GM21515 (cell line): ENCODE measurements at regions not wholly inside any gene's neighbourhood (a gene's known extent, or its start where the extent isn't known, plus 50 kb on each side); places are given as distances from the start of the nearest gene placed in this dataset.

Source experiments
- ATAC-seq: cut with Tn5 transposase; IDR thresholded peaks from one replicate; pipeline ENCODE4 v1.9.1; 2021; ENCODE audit not compliant: unreplicated experiment

DNA sequence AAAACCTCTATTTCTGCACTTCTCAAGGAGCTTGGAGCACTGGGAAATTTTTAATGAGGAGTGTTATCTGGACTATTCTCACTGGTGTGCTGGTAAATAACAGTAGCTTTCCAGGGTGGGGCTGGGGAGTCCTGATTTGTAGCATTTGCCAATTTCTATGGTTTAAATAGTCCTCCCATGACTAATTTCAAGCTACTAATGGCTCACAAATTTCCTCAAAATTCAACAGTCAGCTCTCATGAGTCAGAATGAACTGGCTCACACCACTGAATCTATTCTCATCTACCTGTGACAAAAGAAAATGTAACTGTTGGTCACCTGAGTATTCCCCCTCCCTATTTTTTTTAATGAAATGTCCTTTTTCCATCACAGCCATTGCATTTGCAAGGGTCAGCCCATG, 449.6 kb downstream of the KIF16B start:
- no peak for ATAC-seq

DNA sequence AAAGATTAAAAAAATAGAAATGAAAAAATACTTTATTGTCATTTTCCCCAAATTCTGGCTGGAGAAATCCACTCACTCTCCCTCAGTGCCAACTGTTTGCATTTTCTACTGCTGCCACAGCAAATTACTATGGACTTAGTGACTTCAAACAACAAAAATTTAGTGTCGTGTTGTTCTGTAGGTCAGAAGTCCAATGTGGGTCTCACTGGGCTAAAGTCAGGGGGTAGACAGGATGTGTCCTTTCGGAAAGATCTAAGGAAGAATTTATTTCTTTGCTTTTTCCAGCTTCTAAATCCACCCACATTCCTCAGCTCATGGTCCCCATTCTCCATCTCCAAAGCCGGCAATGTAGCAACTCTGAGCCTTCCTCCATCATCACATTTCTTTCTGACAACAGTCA, 453.3 kb downstream of the KIF16B start:
- ATAC-seq: no peak

DNA sequence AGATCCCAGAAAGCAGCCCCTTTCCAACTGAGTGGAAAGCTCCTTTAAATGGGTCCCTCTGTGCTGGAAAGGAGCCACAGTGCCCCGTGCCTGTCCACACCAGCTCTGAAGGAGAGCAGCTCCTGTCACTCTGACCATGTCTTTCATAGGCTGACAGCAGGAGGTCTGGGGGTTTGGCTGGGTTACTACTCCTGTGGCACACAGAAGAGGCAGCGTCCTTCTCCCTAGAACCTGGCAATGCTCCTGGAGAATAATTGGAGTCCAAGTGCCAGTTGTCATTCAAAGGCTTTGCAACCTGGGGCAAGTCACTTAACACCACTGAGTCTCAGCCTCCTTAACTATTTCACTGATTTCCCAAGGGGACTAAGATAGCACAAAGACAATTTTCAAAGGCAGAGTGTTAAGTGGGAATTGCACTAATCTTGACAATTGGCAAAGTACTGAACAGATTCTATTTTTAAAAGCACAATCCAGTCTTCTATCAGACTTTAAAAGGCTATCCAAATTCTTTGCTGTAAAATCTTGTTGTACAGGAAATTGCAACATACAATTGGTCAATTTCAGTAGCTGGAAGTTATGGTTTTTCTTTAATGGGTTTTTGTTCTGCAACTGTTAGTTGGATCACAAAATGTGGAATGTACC, 457.2 kb downstream of the KIF16B start:
- ATAC-seq: no peak

DNA sequence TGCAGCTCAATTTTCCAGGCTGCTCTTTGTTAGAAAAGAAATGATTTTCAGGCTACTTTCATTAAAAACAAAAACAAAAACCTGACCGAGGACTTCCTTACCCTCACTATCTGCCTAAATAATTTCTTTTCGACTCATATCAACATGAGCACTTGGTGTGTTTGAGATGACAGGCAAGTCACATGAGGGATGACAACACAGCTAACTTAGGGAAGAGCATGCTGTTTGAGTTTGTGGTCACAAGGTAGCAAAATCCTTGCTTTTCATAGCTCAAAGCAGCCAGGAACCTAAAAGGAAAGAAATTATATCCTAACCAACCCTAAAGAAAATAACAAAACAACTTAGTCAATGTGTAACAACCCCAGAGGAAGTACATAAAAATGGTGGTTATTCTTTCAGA, 459.5 kb downstream of the KIF16B start:
- ATAC-seq: no peak

DNA sequence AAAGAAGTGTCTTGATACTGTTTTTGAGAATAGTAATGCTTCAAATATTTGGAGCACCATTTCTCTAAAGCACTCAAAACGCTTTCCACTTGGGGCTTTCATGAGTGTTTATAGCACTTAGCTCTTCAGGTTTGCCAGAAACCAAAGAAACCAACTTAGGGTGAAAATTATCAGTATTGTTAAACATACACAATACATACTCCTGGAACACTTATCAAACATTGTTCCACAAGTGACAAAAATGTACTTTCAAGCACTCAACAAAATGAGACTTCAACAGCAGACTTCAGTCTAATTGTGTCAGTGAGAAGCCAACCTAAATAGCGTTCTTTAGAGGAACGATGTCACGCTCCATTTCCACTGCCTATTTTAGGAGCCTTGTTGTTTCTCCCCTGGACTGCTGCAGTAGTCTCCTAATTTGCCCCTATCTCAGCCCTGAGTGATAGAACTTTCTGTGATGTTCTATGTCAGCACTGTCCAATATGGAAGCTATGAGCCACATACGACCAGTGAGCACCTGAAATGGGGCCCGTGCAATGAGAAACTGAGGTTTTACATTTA, 461.3 kb downstream of the KIF16B start:
- ATAC-seq: no peak

DNA sequence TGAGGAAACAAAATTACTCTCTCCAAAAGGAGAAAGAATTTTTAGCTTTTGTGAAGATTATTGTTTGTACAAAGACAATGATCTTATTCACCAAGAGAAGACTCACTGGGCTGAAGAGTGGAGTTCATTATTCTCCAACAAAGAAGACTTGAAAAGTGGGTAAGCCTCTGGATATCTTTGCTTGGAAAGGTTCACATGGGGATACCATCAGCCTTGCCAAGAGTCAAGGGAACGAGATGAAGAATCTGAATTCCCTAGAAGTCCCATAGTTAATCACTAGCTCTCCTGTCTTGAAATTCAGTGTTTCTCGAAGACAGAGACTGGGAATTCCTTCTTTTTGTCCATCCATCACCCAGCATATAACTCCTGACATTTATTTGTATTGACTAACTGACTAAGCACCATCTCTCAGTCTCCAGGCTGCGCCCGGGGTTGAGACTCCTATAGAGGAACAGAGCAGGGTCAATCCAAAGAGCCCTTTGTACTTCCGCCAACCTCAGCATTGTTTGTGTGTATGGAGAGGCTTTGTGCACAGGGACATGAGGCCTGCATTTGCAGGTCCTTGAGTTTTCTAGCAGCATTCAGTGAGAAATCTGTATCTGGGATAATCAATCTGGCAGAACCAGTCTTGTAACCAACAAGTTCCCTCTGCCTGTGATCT, 461.9 kb downstream of the KIF16B start:
- no peak for ATAC-seq

DNA sequence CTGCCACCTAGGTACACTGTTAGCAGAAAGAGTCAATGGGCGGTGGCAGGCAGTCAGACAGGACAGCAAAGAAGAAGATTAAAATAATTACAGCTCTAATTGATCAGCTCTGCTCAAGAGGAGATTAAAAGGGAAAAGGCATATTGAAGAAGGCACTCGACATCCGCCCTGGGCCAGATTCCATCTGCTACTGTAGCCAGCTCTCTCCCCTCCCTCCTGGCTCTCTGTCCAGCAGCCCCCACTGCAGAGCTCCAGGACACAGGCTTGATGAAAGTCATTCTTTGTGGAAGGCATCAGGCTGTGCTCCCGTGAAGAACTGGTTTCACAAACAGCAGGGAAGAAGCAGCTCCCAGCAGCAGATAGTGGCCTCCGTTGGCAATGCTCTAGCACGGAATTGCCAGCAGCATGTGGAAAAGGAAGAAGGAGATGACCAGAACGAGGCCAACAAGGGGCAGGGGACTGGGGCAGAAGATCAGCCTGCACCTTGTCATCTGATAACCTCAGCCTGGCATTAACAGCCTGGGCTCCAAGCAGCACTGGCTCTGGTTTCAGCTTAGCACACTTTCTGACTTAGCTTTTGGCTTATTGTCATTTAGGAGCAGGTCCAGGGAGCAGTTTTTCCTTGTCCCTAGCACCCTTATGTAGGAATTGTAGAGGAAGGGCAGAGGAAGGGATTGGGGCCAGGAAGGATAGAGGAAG, 465.9 kb downstream of the KIF16B start:
- no peak for ATAC-seq

DNA sequence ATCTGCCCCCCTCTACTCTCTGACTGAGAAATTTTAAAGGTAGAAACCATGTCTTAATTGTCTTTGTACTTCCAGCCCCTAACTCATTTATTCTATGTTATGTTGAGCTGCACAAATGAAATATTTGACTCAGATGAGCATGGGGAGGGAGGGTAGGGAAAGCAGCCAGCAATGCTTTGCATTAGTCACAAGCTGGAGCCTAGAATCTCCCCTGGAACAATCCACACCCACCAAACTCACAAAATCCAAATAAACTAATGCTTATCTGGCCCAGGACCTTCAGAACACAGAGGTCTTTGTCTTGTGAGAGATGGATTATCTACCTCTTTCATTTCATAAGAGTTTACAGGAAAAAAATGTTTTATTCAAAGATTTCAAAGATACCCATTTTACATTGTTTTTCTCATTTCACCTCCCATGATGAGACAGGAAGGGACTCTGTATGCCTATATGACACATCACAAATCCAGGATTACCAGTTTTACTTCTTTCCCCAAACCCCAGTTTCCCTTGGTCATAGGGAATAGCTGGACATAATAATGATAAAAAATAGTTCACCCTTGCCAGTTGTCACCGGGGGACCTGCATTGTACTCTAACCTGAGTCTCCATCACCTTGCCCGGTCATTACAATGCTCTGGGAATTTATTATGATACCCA, 466.9 kb downstream of the KIF16B start:
- ATAC-seq: no peak

DNA sequence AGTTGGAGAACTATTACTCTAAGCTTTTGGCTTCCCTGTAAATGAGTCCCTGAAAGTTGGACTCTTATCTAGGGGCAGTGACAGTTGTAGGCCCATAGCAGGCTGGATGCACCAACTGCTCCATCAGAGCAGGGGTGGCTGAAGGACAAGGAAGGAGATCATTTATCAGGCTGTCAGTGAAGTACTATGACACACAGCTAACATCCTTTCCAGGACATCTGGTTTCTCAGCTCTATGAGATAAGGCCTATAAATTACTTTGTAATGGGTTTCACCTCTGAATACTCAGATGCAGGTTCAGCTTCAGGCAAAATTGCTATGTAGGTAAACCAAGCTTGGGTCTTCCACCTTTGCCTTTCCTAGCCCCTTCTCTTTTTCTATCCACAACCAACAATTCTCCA, 468.5 kb downstream of the KIF16B start:
- no peak for ATAC-seq
